ENCODE measurements at regions not wholly inside any gene's neighbourhood (a gene's known extent, or its start where the extent isn't known, plus 50 kb on each side); places are given as distances from the start of the nearest gene placed in this dataset.
"Not testable (repeated sequence)": the region's sequence is repeated elsewhere in the genome, so short reads cannot be mapped to it uniquely, and the experiment has no call there.

- H3K36me3 Mint-ChIP-seq (ENCODE audit: low read depth): no peaks in the 10 kb centered on the region
- H3K27me3 Mint-ChIP-seq: no peaks in the 10 kb centered on the region
- no peaks in the 10 kb centered on the region for H3K4me1 Mint-ChIP-seq
- ATAC-seq (no peak), DNase-seq (no peak)
- no peak overlapping the region for H3K27ac Mint-ChIP-seq
- peaks cover 11% of the 10 kb centered on the region for H3K9me3 ChIP-seq (ENCODE audit: control insufficient read depth, low read length, poor library complexity, severe bottlenecking)
- H3K4me3 Mint-ChIP-seq: no peak overlapping the region
Measured at GRCh38 chr6:158903801-158904200, 84.6 kb upstream of the EZR start.

GRCh38 chr6:158900663-158901312 is 81.6 kb upstream of the EZR start:
- H3K36me3 Mint-ChIP-seq (ENCODE audit: low read depth): no peaks in the 10 kb centered on the region
- no peak for ATAC-seq
- DNase-seq: no peak
- no peak overlapping the region for H3K4me3 Mint-ChIP-seq
- no peaks in the 10 kb centered on the region for H3K27me3 Mint-ChIP-seq
- H3K27ac Mint-ChIP-seq: no peak overlapping the region
- H3K4me1 Mint-ChIP-seq: peaks cover 5% of the 10 kb centered on the region
- peaks cover 9% of the 10 kb centered on the region for H3K9me3 ChIP-seq (ENCODE audit: control insufficient read depth, low read length, poor library complexity, severe bottlenecking)

DNA sequence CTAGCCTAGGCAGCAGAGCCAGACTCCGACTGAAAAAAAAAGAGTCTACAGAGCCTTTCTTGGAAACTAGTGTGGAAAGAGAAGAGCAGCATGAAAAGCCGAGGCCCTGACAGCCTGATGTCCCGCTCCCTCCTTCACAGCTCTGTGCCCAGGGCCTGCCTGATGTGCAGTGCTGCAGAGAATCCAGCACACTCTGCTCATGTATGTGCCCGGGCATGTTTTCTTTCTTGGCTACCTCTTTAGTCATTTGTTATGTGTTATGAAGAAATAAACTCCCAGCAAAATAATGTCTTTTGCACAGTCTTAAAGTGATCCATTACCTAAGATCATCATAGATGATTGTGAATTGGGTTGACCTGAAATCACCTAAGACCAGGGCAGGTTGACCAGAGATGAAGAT is 78.1 kb upstream of the EZR start:
- Mint-ChIP-seq H3K4me1 (peaks cover 5% of the 10 kb centered on the region), H3K4me3 (no peak overlapping the region)
- no peak for DNase-seq

GRCh38 chr6:158895661-158896060 is 76.5 kb upstream of the EZR start:
- Mint-ChIP-seq H3K4me3 (no peak overlapping the region), H3K27me3 (no peaks in the 10 kb centered on the region), H3K4me1 (peaks cover 5% of the 10 kb centered on the region), H3K36me3 (ENCODE audit: low read depth) (no peaks in the 10 kb centered on the region), H3K27ac (no peak overlapping the region)
- H3K9me3 ChIP-seq (ENCODE audit: control insufficient read depth, low read length, poor library complexity, severe bottlenecking): no peaks in the 10 kb centered on the region
- ATAC-seq: no peak
- DNase-seq: no peak

More for the DNA sequence above, 78.1 kb upstream of the EZR start:
- ATAC-seq: no peak
- no peaks in the 10 kb centered on the region for H3K9me3 ChIP-seq (ENCODE audit: control insufficient read depth, low read length, poor library complexity, severe bottlenecking)
- no peak overlapping the region for H3K27ac Mint-ChIP-seq
- no peaks in the 10 kb centered on the region for H3K27me3 Mint-ChIP-seq
- no peaks in the 10 kb centered on the region for H3K36me3 Mint-ChIP-seq (ENCODE audit: low read depth)

DNA sequence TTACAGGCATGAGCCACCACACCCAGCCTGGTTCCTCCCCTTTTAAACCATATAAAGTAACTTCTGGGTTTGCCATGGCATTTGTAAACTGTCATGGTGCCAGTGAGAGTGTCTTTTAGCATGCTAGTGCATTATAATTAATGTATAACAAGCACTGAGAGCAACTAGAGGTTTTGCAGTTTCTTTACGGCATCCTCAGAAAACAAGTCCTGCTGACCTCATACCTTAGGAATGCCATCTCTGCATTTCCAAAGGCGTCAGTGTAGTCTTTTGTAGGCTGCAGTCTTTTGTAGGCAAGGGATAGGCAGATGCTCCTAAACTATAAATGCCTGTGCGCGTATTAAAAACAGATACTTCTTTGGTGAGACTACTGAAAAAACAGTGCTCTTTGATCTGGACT is 75.0 kb upstream of the EZR start:
- H3K27me3 Mint-ChIP-seq: no peaks in the 10 kb centered on the region

DNA sequence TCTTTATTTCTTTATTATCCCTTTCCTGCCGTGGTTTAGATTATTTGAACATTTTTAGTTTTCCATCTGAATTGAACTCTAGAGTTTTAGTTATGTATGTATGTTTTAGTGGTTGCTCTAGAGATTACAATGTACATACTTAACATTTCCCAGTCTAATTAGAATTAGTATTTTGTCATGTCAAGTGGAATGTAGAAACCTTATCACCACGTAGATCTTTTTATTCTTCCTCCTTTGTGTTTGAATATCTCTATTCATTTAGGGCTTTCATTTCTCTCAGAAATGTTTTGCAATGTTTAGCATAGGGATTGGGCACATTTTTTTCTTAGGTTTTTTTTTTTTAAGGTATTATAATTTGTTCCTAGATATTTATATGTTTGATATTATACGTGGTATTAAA is 73.1 kb upstream of the EZR start:
- DNase-seq: no peak
- H3K36me3 Mint-ChIP-seq (ENCODE audit: low read depth): no peaks in the 10 kb centered on the region
- no peak overlapping the region for H3K27ac Mint-ChIP-seq
- H3K27me3 Mint-ChIP-seq: no peaks in the 10 kb centered on the region
- ATAC-seq: no peak
- H3K9me3 ChIP-seq (ENCODE audit: control insufficient read depth, low read length, poor library complexity, severe bottlenecking): no peaks in the 10 kb centered on the region
- H3K4me3 Mint-ChIP-seq: no peak overlapping the region
- H3K4me1 Mint-ChIP-seq: peaks cover 5% of the 10 kb centered on the region

More for the DNA sequence above, 75.0 kb upstream of the EZR start:
- no peaks in the 10 kb centered on the region for H3K36me3 Mint-ChIP-seq (ENCODE audit: low read depth)
- DNase-seq (no peak), ATAC-seq (no peak)
- H3K9me3 ChIP-seq (ENCODE audit: control insufficient read depth, low read length, poor library complexity, severe bottlenecking): no peaks in the 10 kb centered on the region
- no peak overlapping the region for H3K4me3 Mint-ChIP-seq
- peaks cover 5% of the 10 kb centered on the region for H3K4me1 Mint-ChIP-seq
- peak overlapping the region; percentile 3 for H3K27ac Mint-ChIP-seq

DNA sequence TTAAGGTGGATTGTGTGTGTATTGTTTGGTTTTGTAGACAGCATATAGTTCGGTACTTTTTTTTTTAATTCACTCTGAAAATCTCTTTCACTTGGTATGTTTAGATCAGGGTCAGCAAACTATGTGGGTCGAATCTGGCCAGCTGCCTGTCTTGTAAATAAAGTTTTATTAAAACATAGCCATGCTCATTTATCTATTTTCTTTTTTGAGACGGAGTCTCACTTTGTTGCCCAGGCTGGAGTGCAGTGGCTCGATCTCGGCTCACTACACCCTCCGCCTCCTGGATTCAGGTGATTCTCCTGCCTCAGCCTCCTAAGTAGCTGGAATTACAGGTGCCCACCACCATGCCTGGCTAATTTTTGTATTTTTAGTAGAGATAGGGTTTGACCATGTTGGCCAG is 72.4 kb upstream of the EZR start:
- not testable (repeated sequence) for H3K4me1 Mint-ChIP-seq; DNase-seq; H3K4me3 Mint-ChIP-seq; H3K27ac Mint-ChIP-seq; H3K27me3 Mint-ChIP-seq; ATAC-seq; H3K9me3 ChIP-seq (ENCODE audit: control insufficient read depth, low read length, poor library complexity, severe bottlenecking); H3K36me3 Mint-ChIP-seq (ENCODE audit: low read depth)

GRCh38 chr6:158888171-158888570 is 69.0 kb upstream of the EZR start:
- not testable (repeated sequence) for DNase-seq; H3K4me3 Mint-ChIP-seq; H3K27me3 Mint-ChIP-seq; H3K4me1 Mint-ChIP-seq; H3K36me3 Mint-ChIP-seq (ENCODE audit: low read depth); H3K9me3 ChIP-seq (ENCODE audit: control insufficient read depth, low read length, poor library complexity, severe bottlenecking); ATAC-seq
- H3K27ac Mint-ChIP-seq: peak overlapping the region; percentile 22

DNA sequence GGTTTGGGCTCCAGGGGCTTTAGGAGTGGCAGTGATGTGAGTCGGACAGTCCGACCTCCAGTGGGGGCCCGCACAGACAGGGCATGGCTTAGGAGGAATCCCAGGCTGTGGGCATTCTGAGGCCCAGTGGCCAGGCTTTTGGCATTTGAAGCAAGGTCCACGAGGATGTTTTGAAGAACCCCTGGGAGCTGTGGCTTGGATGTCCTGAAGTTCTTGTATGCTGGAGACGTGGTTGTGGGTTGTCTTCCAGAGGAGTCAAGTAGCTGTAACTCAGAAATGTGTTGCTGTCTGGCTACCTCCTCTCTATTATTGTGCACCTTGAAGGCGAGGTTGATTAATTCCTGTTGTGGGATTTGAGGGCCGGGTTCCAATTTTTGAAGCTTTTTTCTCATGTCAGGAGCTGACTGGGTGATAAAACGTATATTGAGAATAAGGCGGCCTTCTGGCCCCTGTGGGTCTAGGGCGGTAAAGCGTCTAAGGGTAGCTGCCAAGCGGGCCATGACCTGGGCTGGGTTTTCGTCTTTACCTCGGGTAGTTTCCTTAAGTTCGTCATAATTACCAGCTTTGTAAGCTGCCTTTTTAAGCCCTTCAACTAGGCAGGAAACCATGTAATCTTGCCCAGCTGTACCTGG is 67.3 kb upstream of the EZR start:
- H3K27ac Mint-ChIP-seq; H3K27me3 Mint-ChIP-seq; H3K9me3 ChIP-seq (ENCODE audit: control insufficient read depth, low read length, poor library complexity, severe bottlenecking); H3K4me1 Mint-ChIP-seq; ATAC-seq; H3K4me3 Mint-ChIP-seq; H3K36me3 Mint-ChIP-seq (ENCODE audit: low read depth); DNase-seq: not testable (repeated sequence)

DNA sequence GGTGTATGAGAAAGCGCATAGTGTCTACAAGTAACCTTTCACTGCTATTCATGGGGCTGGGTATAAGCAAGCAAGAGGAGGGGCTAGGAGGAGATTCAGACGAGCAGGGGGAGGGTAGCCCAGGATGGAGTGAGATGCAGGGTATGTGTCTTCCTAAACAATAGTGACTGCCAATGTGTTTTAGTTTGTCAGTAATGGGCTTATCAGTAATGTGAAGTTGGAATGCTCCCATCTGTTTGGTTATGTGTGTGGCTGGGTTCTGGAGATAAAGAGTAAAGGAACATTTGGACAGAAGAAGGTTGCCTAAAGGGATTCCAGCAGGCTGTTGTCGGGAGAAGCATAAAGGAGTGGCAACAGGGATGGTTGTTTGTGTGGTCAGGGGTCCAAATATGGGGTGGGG is 62.7 kb upstream of the EZR start:
- not testable (repeated sequence) for H3K4me1 Mint-ChIP-seq; H3K9me3 ChIP-seq (ENCODE audit: control insufficient read depth, low read length, poor library complexity, severe bottlenecking); H3K4me3 Mint-ChIP-seq; DNase-seq; H3K27ac Mint-ChIP-seq; H3K27me3 Mint-ChIP-seq; ATAC-seq; H3K36me3 Mint-ChIP-seq (ENCODE audit: low read depth)

DNA sequence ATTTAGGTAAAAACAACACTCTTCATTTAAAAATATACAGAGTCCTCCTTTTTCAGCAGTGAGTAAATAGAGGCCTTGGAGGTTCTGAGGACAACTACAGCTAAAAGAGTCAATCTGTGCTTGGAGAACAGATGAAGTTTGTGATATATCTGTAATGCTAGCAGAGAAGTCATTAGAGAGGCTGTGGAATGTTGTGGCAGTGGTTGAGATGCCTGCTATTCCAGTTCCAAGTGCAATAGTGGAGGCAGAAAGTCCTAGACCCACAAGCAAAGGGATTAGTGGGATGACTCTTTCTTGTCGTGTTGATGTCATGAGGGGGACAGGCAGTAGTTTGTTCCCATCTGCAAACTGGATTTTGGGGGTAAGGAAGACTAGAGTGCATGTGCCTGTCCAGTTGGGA is 62.1 kb upstream of the EZR start:
- not testable (repeated sequence) for DNase-seq; ATAC-seq; H3K27ac Mint-ChIP-seq; H3K27me3 Mint-ChIP-seq; H3K9me3 ChIP-seq (ENCODE audit: control insufficient read depth, low read length, poor library complexity, severe bottlenecking); H3K36me3 Mint-ChIP-seq (ENCODE audit: low read depth); H3K4me3 Mint-ChIP-seq; H3K4me1 Mint-ChIP-seq

GRCh38 chr6:158879180-158879579 is 60.0 kb upstream of the EZR start:
- H3K36me3 Mint-ChIP-seq (ENCODE audit: low read depth): no peaks in the 10 kb centered on the region
- no peak for ATAC-seq
- no peak for DNase-seq
- H3K27me3 Mint-ChIP-seq: no peaks in the 10 kb centered on the region
- H3K27ac Mint-ChIP-seq: no peak overlapping the region
- peaks cover 4% of the 10 kb centered on the region for H3K4me1 Mint-ChIP-seq
- no peak overlapping the region for H3K4me3 Mint-ChIP-seq
- peaks cover 2% of the 10 kb centered on the region for H3K9me3 ChIP-seq (ENCODE audit: control insufficient read depth, low read length, poor library complexity, severe bottlenecking)

- ATAC-seq: no peak
- no peaks in the 10 kb centered on the region for H3K36me3 Mint-ChIP-seq (ENCODE audit: low read depth)
- no peak overlapping the region for H3K4me3 Mint-ChIP-seq
- peaks cover 2% of the 10 kb centered on the region for H3K9me3 ChIP-seq (ENCODE audit: control insufficient read depth, low read length, poor library complexity, severe bottlenecking)
- no peaks in the 10 kb centered on the region for H3K27me3 Mint-ChIP-seq
- no peak overlapping the region for H3K27ac Mint-ChIP-seq
- no peak for DNase-seq
- H3K4me1 Mint-ChIP-seq: peaks cover 4% of the 10 kb centered on the region
Measured at GRCh38 chr6:158877716-158878115, 58.5 kb upstream of the EZR start.

GRCh38 chr6:158876886-158877285 is 57.7 kb upstream of the EZR start:
- peaks cover 2% of the 10 kb centered on the region for H3K9me3 ChIP-seq (ENCODE audit: control insufficient read depth, low read length, poor library complexity, severe bottlenecking)
- no peak for DNase-seq
- no peaks in the 10 kb centered on the region for H3K27me3 Mint-ChIP-seq
- no peak overlapping the region for H3K27ac Mint-ChIP-seq
- no peaks in the 10 kb centered on the region for H3K36me3 Mint-ChIP-seq (ENCODE audit: low read depth)
- no peak for ATAC-seq
- H3K4me3 Mint-ChIP-seq: no peak overlapping the region
- peaks cover 4% of the 10 kb centered on the region for H3K4me1 Mint-ChIP-seq

Measured in T-helper 17 cell (primary cell).